ENCODE measurements at regions not wholly inside any gene's neighbourhood (a gene's known extent, or its start where the extent isn't known, plus 50 kb on each side); places are given as distances from the start of the nearest gene placed in this dataset.
"Not testable (repeated sequence)": the region's sequence is repeated elsewhere in the genome, so short reads cannot be mapped to it uniquely, and the experiment has no call there.

DNA sequence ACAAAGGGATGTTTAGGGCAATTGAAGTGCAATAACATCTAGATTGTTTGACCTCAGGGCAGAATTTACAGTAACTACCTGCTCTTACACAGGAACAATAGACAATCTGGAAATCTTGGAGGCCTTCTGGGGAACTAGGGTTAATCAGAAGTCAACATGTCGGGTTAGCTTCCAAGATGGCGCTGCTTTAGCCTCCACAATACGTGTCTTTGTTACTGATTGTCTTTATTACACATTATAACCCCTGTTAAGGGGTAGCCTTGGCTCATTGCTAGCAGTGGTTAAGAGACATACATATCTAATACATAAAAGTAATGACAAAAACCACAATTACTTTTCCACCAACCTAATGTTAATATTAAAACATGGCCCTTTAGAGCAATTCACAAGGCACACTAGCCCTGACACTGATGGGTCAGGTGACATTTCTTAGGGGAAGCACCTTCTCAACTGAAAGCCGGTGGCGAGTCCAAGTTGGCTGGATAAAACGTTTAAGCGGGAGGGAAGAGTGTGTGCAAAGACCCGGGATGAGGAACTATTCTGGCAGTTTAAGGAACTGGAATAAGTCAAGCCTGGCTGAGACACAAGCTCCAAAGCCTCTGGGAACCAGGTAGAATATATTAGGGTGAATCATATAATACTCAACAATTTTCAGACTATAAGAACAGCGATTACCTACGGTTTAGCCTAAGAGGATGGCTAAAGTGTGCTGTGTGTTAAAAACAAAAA lies 236.9 kb downstream of the BCAS1 start:
- no peak for DNase-seq

DNA sequence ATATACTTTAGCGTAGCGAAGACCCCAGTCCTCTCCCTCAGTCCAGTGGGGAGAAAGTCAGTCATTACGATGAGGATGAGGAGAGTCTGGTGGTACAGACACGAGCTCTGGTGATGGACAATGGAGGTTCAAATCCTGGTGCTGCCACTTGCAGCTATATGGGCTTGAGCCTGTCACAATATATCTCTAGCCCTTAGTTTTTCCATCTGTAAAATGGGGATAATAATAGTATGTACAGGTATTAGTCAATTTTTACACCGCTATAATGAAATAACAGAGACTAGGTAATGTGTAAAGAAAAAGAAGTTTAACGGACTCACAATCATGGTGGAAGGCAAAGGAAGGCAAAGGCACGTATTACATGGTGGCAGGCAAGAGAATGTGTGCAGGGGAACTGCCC lies 237.9 kb downstream of the BCAS1 start:
- no peak for DNase-seq

DNA sequence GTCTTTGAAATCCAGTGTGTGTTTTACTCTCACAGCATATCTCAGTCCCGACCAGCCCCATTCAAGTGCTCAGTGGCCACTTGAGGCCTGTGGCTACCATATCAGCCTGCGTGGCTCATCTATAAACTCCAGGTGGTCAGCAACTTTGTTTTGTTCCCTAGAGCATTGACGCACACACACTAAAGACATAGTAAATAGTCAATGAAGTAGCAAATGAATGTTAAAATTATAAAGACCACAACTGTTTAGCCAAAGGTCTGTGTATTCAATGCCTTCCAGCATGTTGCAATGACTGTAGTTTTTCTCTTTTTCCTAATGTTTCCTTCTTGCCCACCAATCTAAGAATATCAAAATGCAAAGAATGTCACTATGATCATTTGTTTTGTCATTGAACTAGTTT lies 238.2 kb upstream of the ZNF217 start:
- no peak for DNase-seq

GRCh38 chr20:53831228-53831627 lies 237.6 kb upstream of the ZNF217 start:
- no peak for DNase-seq

DNA sequence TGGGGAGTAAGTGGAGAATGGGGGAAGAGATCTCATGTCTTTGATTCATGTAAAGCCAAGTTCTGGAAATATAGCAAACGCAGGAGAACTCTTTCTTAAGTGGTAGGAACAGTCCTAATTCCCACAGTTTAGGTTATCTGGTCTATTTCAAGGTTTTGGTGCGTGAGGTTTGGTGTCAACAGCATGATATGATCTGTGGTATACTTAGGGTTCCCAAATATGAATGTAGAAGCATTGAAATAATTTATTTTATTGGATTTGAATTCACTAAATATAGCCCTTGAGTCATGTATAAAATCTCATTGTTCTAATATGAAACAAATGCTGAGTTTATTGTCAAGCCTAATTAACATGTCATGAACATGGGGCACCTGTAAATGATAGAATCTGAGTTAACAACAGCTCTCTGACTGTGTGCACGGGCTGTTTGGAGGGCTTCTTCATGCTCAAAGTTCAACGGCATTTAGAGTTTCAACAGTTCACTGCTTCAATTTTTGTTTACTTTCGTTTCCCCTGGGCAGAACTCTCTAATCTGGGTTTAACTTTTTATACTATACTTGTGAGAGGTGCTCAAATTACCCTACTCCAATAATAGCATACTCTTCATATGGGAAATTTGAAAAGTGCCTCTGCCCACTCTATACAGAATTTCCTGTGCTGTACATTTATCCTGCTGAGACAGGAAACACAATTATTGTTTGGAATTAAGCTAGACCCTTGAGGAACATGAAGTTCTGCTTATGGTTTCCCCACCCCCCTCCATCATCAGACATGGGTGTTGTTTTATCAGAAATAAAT lies 236.3 kb upstream of the ZNF217 start:
- peak; percentile 22 for DNase-seq

GRCh38 chr20:53829255-53829723 lies 235.7 kb upstream of the ZNF217 start:
- DNase-seq = peak; percentile 17

DNA sequence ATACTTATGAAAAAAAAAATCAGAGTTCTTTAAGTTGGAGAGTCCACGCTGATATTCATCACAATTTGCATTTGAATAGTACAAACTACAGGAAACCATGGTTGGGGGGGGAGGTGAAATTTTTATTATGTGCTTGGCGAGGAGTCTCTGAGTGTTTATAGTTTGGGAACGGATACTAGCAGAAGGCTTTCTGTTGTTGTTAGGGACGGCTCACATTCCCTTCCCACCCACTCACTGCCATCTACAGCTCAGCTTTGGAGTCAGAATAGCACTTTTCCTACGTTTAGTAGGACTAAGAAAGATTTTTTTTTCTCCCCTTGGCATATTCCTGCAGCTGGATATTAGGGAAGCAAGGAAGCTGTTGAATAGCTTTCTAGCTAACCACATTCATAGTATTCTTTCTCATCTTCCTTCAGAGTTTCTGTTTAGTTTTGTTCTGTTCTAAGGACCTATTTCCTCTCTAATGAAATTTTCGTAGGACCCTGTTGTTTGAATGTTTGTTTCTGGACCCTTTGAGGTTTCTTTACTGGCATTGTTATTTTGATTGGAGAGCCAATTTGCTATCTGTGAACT lies 235.1 kb upstream of the ZNF217 start:
- DNase-seq = no peak

- DNase-seq = no peak
Measured at GRCh38 chr20:53828088-53828681, 234.5 kb upstream of the ZNF217 start.

DNA sequence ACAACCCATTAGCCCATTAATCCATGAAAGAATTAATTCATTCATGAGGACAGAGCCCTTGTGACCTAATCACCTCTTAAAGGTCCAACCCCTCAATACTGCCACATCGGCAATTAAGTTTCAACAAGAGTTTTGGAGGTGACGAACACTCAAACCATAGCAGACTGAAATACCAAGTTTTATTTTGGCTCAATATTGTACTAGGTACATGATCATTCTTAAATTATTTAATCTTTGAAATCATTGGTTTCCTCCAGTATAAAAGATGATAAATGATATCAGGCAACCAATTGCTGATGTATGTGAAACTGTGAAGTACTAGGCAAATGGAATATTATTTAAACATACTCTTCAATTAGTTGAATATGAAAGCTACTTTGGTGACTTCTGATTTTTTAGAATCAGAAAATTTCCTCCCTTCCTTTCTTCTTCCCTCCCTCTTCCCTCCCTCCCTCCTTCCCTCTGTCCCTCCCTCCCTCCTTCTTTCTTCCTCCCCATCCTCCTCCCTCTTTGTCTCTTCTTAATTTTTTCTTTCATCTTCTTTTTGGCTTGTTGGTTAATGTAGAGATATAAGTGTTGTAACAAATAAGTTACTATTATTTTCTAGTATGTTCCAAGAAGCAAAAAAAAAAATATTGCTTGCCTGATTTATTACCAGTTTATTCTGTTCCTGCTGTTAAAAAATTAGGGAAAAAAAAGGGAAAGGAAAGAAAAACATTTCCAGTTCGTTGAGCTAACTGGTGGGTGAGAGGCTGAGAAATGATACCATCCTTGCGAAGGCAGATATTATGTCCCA lies 233.9 kb upstream of the ZNF217 start:
- no peak for DNase-seq

DNA sequence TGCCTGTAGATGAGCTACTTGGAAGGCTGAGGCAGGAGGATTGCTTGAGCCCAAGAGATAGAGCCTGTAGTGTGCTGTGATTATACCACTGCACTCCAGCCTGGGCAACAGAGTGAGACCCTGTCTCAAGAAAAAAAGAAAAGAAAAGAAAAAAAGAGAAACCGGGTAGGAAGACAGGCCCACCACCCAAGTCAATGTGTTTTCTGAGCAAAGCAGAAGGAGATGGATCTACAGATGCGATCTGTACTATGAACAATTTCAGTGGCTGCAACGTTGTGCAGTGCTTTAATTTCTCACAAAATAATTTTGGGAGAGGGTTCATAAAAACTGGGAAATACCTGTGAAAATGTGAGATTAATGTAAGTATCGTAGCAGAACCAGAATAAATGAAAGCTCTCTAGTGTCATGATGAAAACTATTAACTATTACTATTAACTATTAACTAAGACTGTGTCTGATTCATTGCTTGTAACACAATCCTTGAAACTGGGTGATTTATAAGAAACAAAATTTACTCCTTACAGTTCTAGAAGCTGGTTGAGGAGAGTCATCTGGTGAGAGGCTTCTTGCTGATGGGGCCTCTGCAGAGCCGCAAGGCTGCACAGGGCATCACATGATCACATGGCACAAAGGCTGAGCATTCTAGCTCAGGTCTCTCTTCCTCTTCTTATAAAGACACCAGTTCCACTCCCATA lies 233.1 kb upstream of the ZNF217 start:
- no peak for DNase-seq

DNA sequence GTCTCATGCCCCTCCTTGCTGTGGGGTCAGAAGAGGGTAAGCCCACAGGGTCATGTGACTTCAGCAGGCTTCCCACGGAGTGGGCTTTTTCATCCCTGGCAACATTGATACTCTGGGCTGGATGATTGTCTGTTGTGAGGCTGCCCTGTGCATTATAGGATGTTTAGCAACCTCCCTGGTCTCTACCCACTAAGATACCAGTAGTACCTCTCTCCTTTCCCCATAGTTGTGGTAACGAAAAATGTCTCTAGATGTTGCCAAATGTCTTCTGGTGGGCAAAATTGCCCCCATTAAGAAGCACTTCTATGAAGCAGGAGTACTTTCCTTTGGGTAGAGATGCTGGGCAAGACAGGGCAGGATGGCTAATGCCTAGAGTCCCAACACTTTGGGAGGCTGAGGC lies 232.5 kb upstream of the ZNF217 start:
- DNase-seq = no peak

DNA sequence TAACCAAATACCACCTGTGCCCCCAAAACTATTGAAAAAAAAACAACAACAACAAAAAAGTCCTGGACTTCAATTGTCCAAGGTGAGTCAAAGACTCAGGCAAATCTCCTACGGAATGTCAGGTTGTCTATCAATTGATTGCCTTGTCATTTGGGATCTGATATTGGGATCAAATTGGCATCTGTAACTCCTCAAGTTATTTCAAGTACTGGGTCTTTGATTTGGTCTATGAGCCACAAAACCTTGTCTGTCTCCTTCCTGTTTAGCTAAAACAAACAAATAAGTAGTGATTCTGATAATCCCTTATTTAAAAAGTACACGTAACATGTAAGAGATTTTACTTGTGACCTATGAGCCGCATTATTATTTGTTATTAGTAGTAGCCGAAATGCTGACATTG lies 231.6 kb upstream of the ZNF217 start:
- DNase-seq = no peak

- DNase-seq = no peak
Measured at GRCh38 chr20:53824779-53825178, 231.1 kb upstream of the ZNF217 start.

- DNase-seq = no peak
Measured at GRCh38 chr20:53823121-53823764, 229.6 kb upstream of the ZNF217 start.

DNA sequence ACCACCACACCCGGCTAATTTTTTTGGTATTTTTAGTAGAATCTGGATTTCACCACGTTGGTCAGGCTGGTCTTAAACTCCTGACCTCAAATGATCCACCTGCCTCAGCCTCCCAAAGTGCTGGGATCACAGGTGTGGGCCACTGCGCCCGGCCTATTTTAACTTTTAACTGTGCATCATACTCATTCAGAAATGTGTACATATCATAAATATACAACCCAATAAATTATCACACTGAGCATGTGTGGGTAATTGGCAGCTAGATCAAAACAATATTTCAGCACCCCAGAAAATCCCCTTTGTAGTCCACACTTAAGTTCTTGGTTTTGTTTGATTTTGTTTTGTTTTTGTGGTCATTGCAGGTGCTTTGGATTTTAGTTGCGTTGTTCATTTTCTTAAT lies 228.9 kb upstream of the ZNF217 start:
- DNase-seq = no peak

DNA sequence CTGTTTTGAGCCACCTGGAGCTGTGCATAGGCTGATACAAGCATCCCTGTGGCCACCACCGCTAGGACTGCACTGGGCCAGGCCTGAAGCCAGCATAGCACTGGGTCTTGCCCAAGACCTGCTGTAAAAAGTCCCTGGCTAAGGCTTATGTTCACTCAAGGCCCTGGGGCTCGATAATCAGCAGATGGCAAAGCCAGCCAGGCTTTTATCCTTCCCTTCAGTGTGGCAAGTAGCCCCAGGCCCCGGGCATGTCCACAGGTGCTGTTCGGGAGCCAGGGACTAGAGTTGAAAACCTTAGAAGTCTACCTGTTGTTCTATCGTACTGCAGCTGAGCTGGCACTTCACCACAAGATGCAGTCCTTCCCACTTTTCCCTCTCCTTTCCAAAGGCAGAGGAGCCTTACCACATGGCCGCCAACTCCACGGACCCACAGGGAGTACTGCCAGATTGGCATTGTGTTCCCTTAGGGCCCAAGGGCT lies 226.4 kb upstream of the ZNF217 start:
- no peak for DNase-seq

- DNase-seq = no peak
Measured at GRCh38 chr20:53818457-53819177, 225.0 kb upstream of the ZNF217 start.

- not testable (repeated sequence) for DNase-seq
Measured at GRCh38 chr20:53817513-53817912, 223.9 kb upstream of the ZNF217 start.

- no peak for DNase-seq
Measured at GRCh38 chr20:53816872-53817398, 223.3 kb upstream of the ZNF217 start.

DNA sequence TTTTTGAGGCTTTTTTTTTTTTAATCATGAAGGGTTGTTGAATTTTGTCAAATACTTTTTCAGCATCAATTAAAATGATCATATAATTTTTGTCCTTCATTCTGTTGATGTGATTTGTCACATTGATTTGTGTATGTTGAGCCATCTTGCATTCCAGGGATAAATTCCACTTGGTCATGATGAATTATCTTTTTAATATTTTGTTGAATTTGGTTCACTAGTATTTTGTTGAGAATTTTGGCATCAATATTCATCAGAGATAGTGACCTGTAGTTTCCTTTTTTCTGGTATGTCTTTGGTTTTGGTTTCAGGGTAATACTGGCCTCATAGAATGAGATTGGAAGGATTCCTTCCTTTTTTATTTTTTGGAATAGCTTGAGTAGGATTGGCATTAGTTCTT lies 221.9 kb upstream of the ZNF217 start:
- no peak for DNase-seq

Data from CD4-positive, alpha-beta T cell treated with Interleukin-17A for 4 hours (primary cell).